DMS53 (cell line): ENCODE measurements at regions not wholly inside any gene's neighbourhood (a gene's known extent, or its start where the extent isn't known, plus 50 kb on each side); places are given as distances from the start of the nearest gene placed in this dataset.

Experiments used
- DNase-seq: peaks from one replicate; lab custom pipeline; 2025; lab: John Stamatoyannopoulos, UW

GRCh38 chr10:33126742-33127141 is 168.7 kb upstream of the ITGB1 start:
- DNase-seq = no peak

GRCh38 chr10:33125522-33126517 is 167.8 kb upstream of the ITGB1 start:
- DNase-seq = peak; percentile 7

DNA sequence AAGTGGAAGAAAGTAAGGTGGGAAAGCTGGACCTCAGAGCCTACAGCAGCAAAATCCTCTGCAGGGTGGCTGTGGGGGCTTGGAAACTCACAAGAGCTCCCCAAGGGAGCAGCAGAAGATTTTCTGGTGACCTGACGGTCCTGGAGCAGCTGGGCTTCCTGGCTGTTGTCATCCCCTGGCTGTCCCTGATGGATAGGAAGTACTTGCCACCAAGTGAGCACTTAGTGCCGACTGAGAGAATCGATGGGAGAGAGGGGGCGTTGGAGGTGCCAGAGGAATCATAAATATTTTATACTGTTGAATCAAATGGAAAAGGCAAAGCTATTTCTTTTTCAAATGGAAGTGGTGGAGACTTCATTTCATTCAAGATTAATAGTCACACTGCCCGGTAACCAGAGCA is 167.1 kb upstream of the ITGB1 start:
- DNase-seq = no peak

GRCh38 chr10:33123680-33124079 is 165.7 kb upstream of the ITGB1 start:
- DNase-seq = peak; percentile 11

DNA sequence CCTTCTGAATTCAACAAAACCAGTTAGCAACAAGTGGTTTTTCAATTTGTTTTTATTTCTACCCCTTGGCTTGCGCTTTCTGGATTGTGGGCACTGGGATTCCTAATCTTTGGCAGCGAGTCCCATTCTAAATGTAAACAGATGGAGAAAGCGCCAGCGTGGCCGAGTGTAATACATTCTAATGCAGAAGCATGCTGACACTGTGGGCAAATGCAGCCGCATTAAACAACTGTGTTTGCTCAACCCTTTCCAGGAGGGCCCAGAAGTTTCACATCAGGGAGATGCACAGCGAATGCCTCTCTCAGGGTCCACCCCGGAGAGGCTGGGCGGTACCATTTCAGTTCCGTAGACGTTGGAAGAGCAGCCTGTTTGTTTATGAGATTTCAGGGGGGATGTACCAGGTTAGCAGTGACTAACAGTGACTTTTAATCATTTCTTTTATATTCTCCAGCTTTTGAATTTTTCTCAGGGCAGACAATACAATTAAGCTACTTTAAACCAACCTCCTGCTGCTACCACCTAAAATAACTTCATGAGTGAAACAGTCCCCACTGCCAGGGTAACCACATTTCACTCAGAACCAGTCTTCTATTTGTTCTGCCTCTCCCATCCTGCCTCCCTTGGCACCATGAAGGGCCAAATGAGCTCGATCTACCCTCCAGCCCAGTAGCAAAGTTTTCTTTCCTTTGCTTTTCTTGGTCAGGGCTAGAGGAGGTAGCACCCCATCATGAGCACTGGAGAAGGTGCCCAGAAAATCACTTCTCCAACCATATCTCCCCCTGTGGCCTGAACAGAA is 164.2 kb upstream of the ITGB1 start:
- peak; percentile 23 for DNase-seq

DNA sequence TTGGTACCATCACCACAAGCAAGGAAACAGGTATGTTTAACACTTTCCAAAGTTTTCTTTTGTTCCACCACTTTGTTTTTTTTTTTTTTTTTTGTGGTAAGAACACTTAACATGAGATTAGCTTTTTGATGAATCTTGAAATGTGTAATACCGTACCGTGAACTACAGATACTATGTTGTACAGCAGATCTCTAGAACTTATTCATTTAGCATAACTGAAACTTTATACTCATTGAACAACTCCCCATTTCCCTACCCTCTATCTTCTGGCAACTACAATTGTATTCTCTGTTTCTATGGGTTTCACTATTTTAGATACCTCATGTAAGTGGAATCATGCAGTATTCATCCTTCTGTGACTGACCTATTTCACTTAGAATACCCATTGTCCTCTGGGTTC is 162.7 kb upstream of the ITGB1 start:
- DNase-seq = no peak

GRCh38 chr10:33120275-33120674 is 162.2 kb upstream of the ITGB1 start:
- no peak for DNase-seq

DNA sequence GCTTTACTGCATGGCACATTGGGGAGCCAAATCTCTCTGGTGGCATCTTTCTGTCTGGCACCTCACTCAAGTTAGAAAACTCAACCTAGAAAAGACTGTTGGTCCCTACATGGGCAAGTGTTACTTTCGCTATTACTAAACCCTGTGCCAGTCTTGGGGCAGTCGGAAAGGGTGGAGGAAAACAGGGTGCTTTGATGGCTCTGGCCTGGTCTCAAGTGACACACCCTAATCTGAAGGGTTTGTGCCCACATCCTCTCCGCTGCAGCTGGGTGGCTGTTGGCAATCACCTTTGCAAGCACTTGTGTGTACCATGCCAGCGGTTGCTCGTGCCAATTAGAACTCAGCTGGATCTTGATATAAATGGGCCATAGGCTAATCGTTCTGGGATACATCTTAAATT is 159.8 kb upstream of the ITGB1 start:
- no peak for DNase-seq

- no peak for DNase-seq
Measured at GRCh38 chr10:33117230-33117629, 159.2 kb upstream of the ITGB1 start.

GRCh38 chr10:33115738-33116719 is 158.0 kb upstream of the ITGB1 start:
- DNase-seq = peak; percentile 63

DNA sequence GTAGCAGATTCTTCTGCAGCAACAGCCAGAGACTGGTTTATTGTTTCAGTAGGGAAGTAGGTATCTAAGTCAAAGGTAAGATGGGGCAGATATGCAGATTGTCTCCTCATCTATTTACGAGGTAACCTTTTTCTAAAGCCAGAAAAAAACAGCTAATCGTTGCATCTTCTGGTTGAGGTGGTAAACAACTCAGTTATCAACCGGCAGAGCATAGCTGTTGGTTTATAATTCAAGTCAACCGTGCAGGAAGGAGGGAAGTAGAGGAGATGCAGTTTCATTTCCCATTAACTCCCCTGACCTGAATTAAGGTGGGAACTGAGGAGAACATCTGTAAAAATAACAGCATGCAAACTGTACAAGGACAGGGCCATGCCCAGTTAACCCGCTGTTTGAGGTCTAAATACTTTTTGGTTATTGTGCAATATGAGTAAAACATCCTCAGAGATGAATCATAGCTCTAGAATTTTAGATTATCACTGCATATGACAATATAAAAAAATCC is 156.5 kb upstream of the ITGB1 start:
- DNase-seq = no peak

DNA sequence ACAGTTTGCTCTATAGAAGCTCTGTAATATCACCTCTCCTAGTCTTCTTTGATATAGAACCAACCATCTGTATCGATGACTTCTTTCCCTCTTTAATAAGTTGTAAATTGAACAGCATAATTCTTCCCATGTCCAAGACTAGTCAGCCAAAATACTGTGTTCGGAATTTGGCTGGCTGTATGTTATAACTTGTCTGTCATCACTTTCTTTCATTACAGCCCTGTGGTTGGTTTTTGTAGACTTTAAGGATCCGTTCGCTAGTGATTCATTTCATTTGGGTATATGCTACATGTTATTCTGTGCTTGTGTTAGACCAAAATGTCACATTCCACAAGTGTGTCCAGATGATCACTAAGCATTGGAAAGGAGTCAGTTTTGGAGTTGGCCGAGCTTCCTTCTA is 155.4 kb upstream of the ITGB1 start:
- no peak for DNase-seq

DNA sequence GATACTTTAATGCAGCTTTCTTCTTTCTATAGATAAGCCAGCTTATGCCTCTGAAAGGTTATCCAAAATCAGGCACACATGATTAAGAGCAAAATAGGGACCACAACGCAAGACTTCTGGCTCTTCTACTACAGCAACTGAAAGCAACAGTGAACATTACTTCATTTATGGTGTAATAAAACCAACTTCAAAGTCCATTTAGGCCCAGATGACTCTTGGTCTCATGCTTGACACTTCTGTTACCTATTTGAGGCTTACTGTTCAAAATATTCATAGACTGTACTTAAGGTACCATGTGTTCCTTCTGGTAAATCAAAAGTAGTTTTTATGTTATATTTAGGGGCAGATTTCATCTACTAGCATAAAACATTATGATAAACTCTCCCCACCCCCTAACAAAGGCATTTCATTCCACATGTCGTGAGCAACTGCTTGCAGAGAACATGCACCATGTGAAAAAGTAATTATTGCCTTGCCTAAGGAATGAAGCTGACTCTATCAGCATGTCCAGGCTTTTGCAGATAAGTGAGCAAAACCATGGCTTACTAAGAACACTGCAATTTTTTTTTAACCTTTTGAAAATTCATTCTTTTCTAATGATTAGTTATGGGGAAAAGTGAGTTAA is 154.9 kb upstream of the ITGB1 start:
- DNase-seq = no peak

GRCh38 chr10:33111488-33112051 is 153.5 kb upstream of the ITGB1 start:
- no peak for DNase-seq

- DNase-seq = no peak
Measured at GRCh38 chr10:33109788-33110469, 151.9 kb upstream of the ITGB1 start.

GRCh38 chr10:33109384-33109783 is 151.4 kb upstream of the ITGB1 start:
- DNase-seq = no peak

- no peak for DNase-seq
Measured at GRCh38 chr10:33107953-33108352, 149.9 kb upstream of the ITGB1 start.

DNA sequence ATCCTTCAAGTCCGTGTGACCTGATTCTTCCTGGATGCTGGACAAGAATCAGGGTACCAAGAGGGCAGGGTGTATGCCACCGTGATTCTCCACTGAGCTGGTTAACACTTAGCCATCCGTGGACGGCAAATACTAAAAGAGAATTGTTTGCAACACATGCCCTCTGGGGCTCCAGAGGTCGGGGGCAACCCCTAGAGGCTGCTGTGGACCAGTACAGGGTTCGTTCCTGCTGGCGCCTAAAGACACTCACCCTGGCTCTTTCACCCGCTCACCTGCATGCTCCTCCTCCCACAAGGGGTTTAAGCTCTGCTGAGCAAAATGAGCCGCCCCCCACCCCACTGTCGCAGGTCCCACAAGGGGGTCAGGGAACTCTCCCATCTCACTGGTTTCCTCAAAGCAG is 148.7 kb upstream of the ITGB1 start:
- no peak for DNase-seq

DNA sequence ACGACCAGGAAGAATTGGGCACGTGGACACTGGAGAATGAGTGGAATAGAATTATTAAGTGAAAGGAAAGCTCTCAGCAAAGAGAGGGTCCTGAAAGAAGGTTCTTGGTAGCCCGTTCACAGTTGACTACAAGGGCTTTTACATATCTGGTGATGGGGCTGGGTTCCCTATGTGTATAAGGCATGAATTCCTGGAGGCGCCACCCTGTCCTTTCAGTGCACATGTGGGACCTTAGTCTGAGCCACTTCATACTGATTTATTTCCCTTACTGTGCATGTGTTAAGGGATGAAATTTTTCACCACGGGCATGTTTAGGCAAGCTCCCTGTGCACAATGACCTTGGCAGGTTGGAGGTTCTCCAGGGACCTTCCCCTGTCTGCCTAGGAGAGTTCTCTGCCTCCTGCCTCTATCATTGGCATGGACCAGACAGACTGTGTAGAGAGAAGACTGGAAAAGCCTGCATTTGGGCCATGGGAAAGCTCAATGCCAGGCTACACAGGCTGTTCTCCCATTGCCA is 145.9 kb upstream of the ITGB1 start:
- peak; percentile 5 for DNase-seq

DNA sequence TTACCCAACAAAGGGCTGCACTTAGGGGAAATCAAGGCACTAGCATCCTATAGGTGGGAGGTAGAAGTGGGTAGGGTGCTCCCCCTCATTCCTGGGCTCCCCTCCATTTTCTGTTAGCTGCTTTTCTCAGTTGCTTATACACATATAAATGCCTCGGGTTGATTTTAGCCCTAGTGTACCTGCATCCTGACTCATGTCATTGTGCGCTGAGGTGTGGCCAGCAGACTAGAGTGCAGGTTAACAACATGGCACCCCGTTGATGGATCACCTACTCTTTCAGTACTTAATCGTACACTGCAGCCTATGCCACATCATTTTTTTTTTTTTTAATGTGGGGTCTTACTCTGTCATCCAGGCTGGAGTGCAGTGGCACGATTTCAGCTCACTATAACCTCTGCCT is 144.0 kb upstream of the ITGB1 start:
- DNase-seq = no peak
